PC-9 (cell line): ENCODE measurements at regions not wholly inside any gene's neighbourhood (a gene's known extent, or its start where the extent isn't known, plus 50 kb on each side); places are given as distances from the start of the nearest gene placed in this dataset.

ENCODE experiments used
- EZH2 ChIP-seq: fragments of 200-600 bp; sonication (generic); IDR thresholded peaks from 2 replicates; pipeline ENCODE4 v1.8.0; 2017; ENCODE audit warnings: antibody characterized with exemption, low read depth
- TF ChIP-seq, protein P1 (sequence below): fragments of 200-600 bp; sonication (generic); conservative IDR thresholded peaks from 2 replicates; pipeline ENCODE4 v1.6.1; 2017; ENCODE audit warnings: mixed run types, antibody characterized with exemption, mild to moderate bottlenecking, moderate library complexity

GRCh38 chr12:58655375-58655774 lies 264.9 kb downstream of the LRIG3 start:
- TF ChIP-seq, protein P1, sequence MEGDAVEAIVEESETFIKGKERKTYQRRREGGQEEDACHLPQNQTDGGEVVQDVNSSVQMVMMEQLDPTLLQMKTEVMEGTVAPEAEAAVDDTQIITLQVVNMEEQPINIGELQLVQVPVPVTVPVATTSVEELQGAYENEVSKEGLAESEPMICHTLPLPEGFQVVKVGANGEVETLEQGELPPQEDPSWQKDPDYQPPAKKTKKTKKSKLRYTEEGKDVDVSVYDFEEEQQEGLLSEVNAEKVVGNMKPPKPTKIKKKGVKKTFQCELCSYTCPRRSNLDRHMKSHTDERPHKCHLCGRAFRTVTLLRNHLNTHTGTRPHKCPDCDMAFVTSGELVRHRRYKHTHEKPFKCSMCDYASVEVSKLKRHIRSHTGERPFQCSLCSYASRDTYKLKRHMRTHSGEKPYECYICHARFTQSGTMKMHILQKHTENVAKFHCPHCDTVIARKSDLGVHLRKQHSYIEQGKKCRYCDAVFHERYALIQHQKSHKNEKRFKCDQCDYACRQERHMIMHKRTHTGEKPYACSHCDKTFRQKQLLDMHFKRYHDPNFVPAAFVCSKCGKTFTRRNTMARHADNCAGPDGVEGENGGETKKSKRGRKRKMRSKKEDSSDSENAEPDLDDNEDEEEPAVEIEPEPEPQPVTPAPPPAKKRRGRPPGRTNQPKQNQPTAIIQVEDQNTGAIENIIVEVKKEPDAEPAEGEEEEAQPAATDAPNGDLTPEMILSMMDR, result no peak
- TF ChIP-seq EZH2, result no peak
